ENCODE measurements at regions not wholly inside any gene's neighbourhood (a gene's known extent, or its start where the extent isn't known, plus 50 kb on each side); places are given as distances from the start of the nearest gene placed in this dataset.

GRCh38 chr4:138444260-138444659 is 202.1 kb upstream of the SLC7A11 start:
- ChIA-PET POLR2A (no interaction called here), CTCF (no interaction called here)
- no peaks in the 10 kb centered on the region for H4K20me1 ChIP-seq (replicated peaks; ENCODE audit: control insufficient read depth, extremely low read depth, insufficient read depth, low read length)
- H3K36me3 ChIP-seq (ENCODE audit: control insufficient read depth in 2 of 2, extremely low read depth in 1 of 2, insufficient read depth in 2 of 2, low read length in 2 of 2), result no peaks in the 10 kb centered on the region
- no peaks in the 10 kb centered on the region for H3K27me3 ChIP-seq (ENCODE audit: control insufficient read depth in 2 of 2, insufficient read depth in 2 of 2, low read length in 2 of 2)
- H2AFZ ChIP-seq (ENCODE audit: low read depth, low read length), result no peak overlapping the region
- H3K27ac ChIP-seq (ENCODE audit: insufficient read depth, low read depth, low read length), result no peak overlapping the region
- no peak for DNase-seq (ENCODE audit: low read depth, low spot score)
- dilution Hi-C loops (cut with MboI; ENCODE audit: extremely low pct_ligation_motif_present, low sequenced_read_pairs), result no loop called here
- no peak overlapping the region for H3K4me3 ChIP-seq (replicated peaks in 1 of 3; ENCODE audit: insufficient read depth in 1 of 3, low read depth in 1 of 3, low read length in 3 of 3)
- H3K4me2 ChIP-seq (ENCODE audit: insufficient read depth, low read length), result no peak overlapping the region
- H3K4me1 ChIP-seq (ENCODE audit: control insufficient read depth, extremely low read depth, insufficient read depth, low read length), result peaks cover 12% of the 10 kb centered on the region
- no peaks in the 10 kb centered on the region for H3K9me1 ChIP-seq (replicated peaks; ENCODE audit: control insufficient read depth, extremely low read depth, insufficient read depth, low read length)
- BruUV-seq (replicated peaks), result no TSS peak
- no peak overlapping the region for H3K9ac ChIP-seq (replicated peaks; ENCODE audit: extremely low read depth, insufficient read depth, low read length)
- H3K9me3 ChIP-seq (replicated peaks; ENCODE audit: control insufficient read depth, insufficient read depth, low read length), result no peaks in the 10 kb centered on the region
- H3K79me2 ChIP-seq (ENCODE audit: control insufficient read depth, insufficient read depth, low read length), result no peaks in the 10 kb centered on the region
- TF ChIP-seq JUN (IDR thresholded peaks at IDR 0.05; ENCODE audit: borderline replicate concordance, insufficient read depth, insufficient read length, low read depth), result no peak
- no peak for TF ChIP-seq EZH2 (IDR thresholded peaks at IDR 0.05; ENCODE audit: borderline replicate concordance, low read depth, low read length, severe bottlenecking)
- TF ChIP-seq MYC (IDR thresholded peaks at IDR 0.05; ENCODE audit: low read depth, low read length), result no peak
- TF ChIP-seq GATA2 (IDR thresholded peaks at IDR 0.05; ENCODE audit: insufficient read depth, insufficient read length, low read depth, low read length), result no peak
- no peak for TF ChIP-seq POLR2AphosphoS5 (IDR thresholded peaks at IDR 0.05; ENCODE audit: insufficient read depth, low read depth, low read length)
- TF ChIP-seq MAX (IDR thresholded peaks at IDR 0.05; ENCODE audit: insufficient read depth, insufficient read length), result no peak
- TF ChIP-seq CTCF (IDR thresholded peaks at IDR 0.05; ENCODE audit: extremely low read depth in 1 of 2, insufficient read depth in 1 of 2, low read depth in 1 of 2, low read length in 2 of 2), result no peak
- intact Hi-C loops (cut with micrococcal nuclease), result no loop called here
- no peak for FAIRE-seq
